NCI-H69 (cell line): ENCODE measurements at regions not wholly inside any gene's neighbourhood (a gene's known extent, or its start where the extent isn't known, plus 50 kb on each side); places are given as distances from the start of the nearest gene placed in this dataset.

Experiments used
- DNase-seq: peaks from one replicate; lab custom pipeline; 2025; lab: John Stamatoyannopoulos, UW

- peak; percentile 16 for DNase-seq
Measured at GRCh38 chr5:156261275-156261939, 65.6 kb upstream of the SGCD start.

DNA sequence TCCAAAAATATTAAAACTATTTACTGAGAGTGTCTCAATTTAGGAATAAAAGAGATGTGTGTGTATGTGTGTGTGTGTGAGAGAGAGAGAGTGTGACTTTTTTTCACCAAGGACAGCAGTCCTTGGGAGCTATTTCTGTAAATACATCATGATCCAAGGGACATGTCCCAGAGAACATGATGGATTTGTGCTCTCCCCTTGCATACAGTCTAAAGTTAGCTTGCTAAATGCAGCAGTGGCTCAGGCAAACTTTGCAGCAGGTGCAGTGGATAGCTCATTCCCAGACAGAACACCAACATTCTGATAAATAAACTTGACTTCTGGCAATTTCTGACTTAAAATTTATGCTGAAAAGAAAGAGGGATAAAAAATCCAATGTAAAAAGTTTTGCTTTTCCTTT lies 55.4 kb upstream of the SGCD start:
- no peak for DNase-seq

DNA sequence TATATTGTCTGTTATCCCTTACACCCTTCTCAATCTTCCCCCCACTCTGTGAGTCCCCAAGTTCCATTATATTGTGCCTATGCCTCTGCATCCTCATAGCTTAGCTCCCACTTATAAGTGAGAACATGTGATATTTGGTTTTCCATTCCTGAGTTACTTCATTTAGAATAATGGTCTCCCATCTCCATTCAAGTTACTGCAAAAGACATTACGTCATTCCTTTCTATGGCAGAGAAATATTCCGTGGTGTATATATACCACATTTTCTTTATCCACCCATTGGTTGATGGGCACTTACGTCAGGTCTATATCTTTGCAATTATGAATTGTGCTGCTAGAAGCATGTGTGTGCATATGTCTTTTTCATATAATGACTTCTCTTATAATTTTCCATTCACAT lies 54.8 kb upstream of the SGCD start:
- DNase-seq = no peak

- DNase-seq = no peak
Measured at GRCh38 chr5:156273325-156273724, 53.6 kb upstream of the SGCD start.

GRCh38 chr5:156274453-156274852 lies 52.5 kb upstream of the SGCD start:
- no peak for DNase-seq
